ENCODE measurements at regions not wholly inside any gene's neighbourhood (a gene's known extent, or its start where the extent isn't known, plus 50 kb on each side); places are given as distances from the start of the nearest gene placed in this dataset.

GRCh38 chr2:66903183-66903582, 468.3 kb downstream of the MEIS1 start:
- DNase-seq, result no peak
- Histone ChIP-seq H3K79me2 (ENCODE audit: low read length) (no peaks in the 10 kb centered on the region), H3K4me3 (ENCODE audit: low read length) (no peak overlapping the region), H2AFZ (ENCODE audit: low read length) (no peak overlapping the region), H4K20me1 (ENCODE audit: insufficient read depth, low read length) (no peaks in the 10 kb centered on the region), H3K27ac (ENCODE audit: low read length) (no peak overlapping the region), H3K9me3 (replicated peaks; ENCODE audit: insufficient read depth, low read length) (no peaks in the 10 kb centered on the region), H3F3A (ENCODE audit: insufficient read depth, low read length) (no peaks in the 10 kb centered on the region), H3K4me1 (ENCODE audit: low read length) (no peaks in the 10 kb centered on the region), H3K36me3 (replicated peaks; ENCODE audit: insufficient read depth, low read length) (no peaks in the 10 kb centered on the region), H3K9me2 (replicated peaks; ENCODE audit: insufficient read depth, low read length) (no peaks in the 10 kb centered on the region), H3K4me2 (ENCODE audit: low read depth, low read length) (no peak overlapping the region), H3K9ac (ENCODE audit: low read length) (no peak overlapping the region), H3K27me3 (replicated peaks; ENCODE audit: insufficient read depth, low read length) (no peaks in the 10 kb centered on the region)
- TF ChIP-seq, protein P1, sequence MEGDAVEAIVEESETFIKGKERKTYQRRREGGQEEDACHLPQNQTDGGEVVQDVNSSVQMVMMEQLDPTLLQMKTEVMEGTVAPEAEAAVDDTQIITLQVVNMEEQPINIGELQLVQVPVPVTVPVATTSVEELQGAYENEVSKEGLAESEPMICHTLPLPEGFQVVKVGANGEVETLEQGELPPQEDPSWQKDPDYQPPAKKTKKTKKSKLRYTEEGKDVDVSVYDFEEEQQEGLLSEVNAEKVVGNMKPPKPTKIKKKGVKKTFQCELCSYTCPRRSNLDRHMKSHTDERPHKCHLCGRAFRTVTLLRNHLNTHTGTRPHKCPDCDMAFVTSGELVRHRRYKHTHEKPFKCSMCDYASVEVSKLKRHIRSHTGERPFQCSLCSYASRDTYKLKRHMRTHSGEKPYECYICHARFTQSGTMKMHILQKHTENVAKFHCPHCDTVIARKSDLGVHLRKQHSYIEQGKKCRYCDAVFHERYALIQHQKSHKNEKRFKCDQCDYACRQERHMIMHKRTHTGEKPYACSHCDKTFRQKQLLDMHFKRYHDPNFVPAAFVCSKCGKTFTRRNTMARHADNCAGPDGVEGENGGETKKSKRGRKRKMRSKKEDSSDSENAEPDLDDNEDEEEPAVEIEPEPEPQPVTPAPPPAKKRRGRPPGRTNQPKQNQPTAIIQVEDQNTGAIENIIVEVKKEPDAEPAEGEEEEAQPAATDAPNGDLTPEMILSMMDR (IDR thresholded peaks at IDR 0.05; ENCODE audit: low read length), result no peak
- no peak for TF ChIP-seq EZH2phosphoT487 (IDR thresholded peaks at IDR 0.05; ENCODE audit: low read length)
- TF ChIP-seq EZH2 (optimal IDR thresholded peaks at IDR 0.05; ENCODE audit: low read depth, low read length), result no peak

DNA sequence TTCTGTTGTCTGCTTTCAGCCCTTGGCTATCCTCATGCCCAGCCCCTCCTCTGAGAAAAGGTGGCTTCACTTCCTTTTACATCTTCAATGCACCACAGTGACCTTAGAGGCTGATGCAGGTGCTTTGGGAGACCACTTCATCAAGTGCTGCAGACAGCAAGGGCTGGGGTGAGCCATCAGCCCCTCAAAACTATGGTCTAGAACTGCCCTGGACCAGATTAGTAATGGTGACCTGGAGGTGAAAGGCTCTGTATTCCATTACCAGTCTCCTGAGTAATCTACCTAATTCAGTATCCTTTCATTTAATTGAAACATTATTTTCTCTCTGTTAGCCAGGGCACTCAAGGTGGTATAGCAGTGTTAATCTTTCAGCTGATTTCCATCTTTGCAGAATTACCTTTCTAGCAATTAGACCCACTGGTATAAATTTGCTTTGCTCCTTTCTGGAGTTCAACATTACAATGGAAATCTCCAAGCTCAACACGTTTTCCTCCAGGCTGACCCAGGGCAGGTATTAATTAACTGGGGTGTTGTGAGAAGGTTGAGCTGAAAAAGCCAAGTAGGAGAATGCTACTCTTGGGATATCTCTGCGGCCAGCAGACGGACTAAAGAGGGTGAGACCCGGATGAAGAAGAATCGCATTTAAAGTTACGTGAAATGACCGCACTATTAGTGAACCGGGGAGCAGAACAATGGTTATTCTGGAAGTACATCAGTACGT, 469.0 kb downstream of the MEIS1 start:
- no peak overlapping the region for H3K27ac ChIP-seq (ENCODE audit: low read length)
- no peak overlapping the region for H3K9ac ChIP-seq (ENCODE audit: low read length)
- no peaks in the 10 kb centered on the region for H3K9me3 ChIP-seq (replicated peaks; ENCODE audit: insufficient read depth, low read length)
- no peaks in the 10 kb centered on the region for H3K36me3 ChIP-seq (replicated peaks; ENCODE audit: insufficient read depth, low read length)
- no peaks in the 10 kb centered on the region for H3K9me2 ChIP-seq (replicated peaks; ENCODE audit: insufficient read depth, low read length)
- TF ChIP-seq, protein P1 (IDR thresholded peaks at IDR 0.05; ENCODE audit: low read length), result no peak
- no peak for TF ChIP-seq EZH2 (optimal IDR thresholded peaks at IDR 0.05; ENCODE audit: low read depth, low read length)
- no peak for TF ChIP-seq EZH2phosphoT487 (IDR thresholded peaks at IDR 0.05; ENCODE audit: low read length)
- H3K4me3 ChIP-seq (ENCODE audit: low read length), result no peak overlapping the region
- no peaks in the 10 kb centered on the region for H3F3A ChIP-seq (ENCODE audit: insufficient read depth, low read length)
- H3K4me1 ChIP-seq (ENCODE audit: low read length), result no peaks in the 10 kb centered on the region
- no peaks in the 10 kb centered on the region for H3K27me3 ChIP-seq (replicated peaks; ENCODE audit: insufficient read depth, low read length)
- no peak overlapping the region for H2AFZ ChIP-seq (ENCODE audit: low read length)
- DNase-seq, result no peak
- H3K79me2 ChIP-seq (ENCODE audit: low read length), result no peaks in the 10 kb centered on the region
- H3K4me2 ChIP-seq (ENCODE audit: low read depth, low read length), result no peak overlapping the region
- no peaks in the 10 kb centered on the region for H4K20me1 ChIP-seq (ENCODE audit: insufficient read depth, low read length)

GRCh38 chr2:66915237-66915636, 480.3 kb downstream of the MEIS1 start:
- H3K9ac ChIP-seq (ENCODE audit: low read length), result no peak overlapping the region
- H3K27me3 ChIP-seq (replicated peaks; ENCODE audit: insufficient read depth, low read length), result no peaks in the 10 kb centered on the region
- H3K36me3 ChIP-seq (replicated peaks; ENCODE audit: insufficient read depth, low read length), result no peaks in the 10 kb centered on the region
- H3K4me3 ChIP-seq (ENCODE audit: low read length), result no peak overlapping the region
- no peak overlapping the region for H2AFZ ChIP-seq (ENCODE audit: low read length)
- H4K20me1 ChIP-seq (ENCODE audit: insufficient read depth, low read length), result no peaks in the 10 kb centered on the region
- no peaks in the 10 kb centered on the region for H3K4me1 ChIP-seq (ENCODE audit: low read length)
- H3K27ac ChIP-seq (ENCODE audit: low read length), result no peak overlapping the region
- no peaks in the 10 kb centered on the region for H3K9me2 ChIP-seq (replicated peaks; ENCODE audit: insufficient read depth, low read length)
- TF ChIP-seq, protein P1 (IDR thresholded peaks at IDR 0.05; ENCODE audit: low read length), result no peak
- TF ChIP-seq EZH2phosphoT487 (IDR thresholded peaks at IDR 0.05; ENCODE audit: low read length) (no peak), EZH2 (optimal IDR thresholded peaks at IDR 0.05; ENCODE audit: low read depth, low read length) (no peak)
- H3K4me2 ChIP-seq (ENCODE audit: low read depth, low read length), result no peak overlapping the region
- DNase-seq, result no peak
- H3K79me2 ChIP-seq (ENCODE audit: low read length), result no peaks in the 10 kb centered on the region
- H3K9me3 ChIP-seq (replicated peaks; ENCODE audit: insufficient read depth, low read length), result no peaks in the 10 kb centered on the region
- H3F3A ChIP-seq (ENCODE audit: insufficient read depth, low read length), result no peaks in the 10 kb centered on the region

All from MM.1S (cell line).